ENCODE measurements at regions not wholly inside any gene's neighbourhood (a gene's known extent, or its start where the extent isn't known, plus 50 kb on each side); places are given as distances from the start of the nearest gene placed in this dataset.

GRCh38 chrX:7242613-7243012 lies 94.7 kb upstream of the PUDP start:
- H3K36me3 ChIP-seq (replicated peaks; ENCODE audit: control insufficient read depth, insufficient read depth, low read length), result no peaks in the 10 kb centered on the region
- DNase-seq, result no peak
- H3K4me3 ChIP-seq (ENCODE audit: insufficient read depth, low read depth, low read length), result no peak overlapping the region
- H3K27me3 ChIP-seq (ENCODE audit: control insufficient read depth, insufficient read depth, low read length), result no peaks in the 10 kb centered on the region

DNA sequence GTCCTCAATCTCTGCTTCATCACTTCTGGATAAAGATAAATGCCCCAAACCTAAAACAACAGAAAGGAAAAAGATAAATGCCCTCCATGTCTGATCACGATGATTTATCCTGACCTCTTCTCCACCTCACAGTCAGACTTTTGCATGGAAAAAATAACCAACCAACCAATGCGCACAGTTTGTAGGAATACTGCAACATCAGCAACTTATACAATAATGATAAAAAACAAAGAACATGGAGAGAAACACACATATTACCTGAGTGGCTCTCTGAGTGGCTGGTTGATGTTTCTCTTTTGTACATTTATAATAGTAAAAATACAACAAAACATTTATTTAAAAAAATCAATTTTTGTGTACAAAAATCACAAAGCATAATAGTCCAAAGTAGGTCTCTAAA lies 93.0 kb upstream of the PUDP start:
- no peak for DNase-seq
- Histone ChIP-seq H3K4me3 (ENCODE audit: insufficient read depth, low read depth, low read length) (no peak overlapping the region), H3K27me3 (ENCODE audit: control insufficient read depth, insufficient read depth, low read length) (no peaks in the 10 kb centered on the region), H3K36me3 (replicated peaks; ENCODE audit: control insufficient read depth, insufficient read depth, low read length) (no peaks in the 10 kb centered on the region)

- Histone ChIP-seq H3K4me3 (ENCODE audit: insufficient read depth, low read depth, low read length) (no peak overlapping the region), H3K27me3 (ENCODE audit: control insufficient read depth, insufficient read depth, low read length) (peaks cover 4% of the 10 kb centered on the region), H3K36me3 (replicated peaks; ENCODE audit: control insufficient read depth, insufficient read depth, low read length) (no peaks in the 10 kb centered on the region)
- DNase-seq, result no peak
Measured at GRCh38 chrX:7235071-7235470, 87.1 kb upstream of the PUDP start.

DNA sequence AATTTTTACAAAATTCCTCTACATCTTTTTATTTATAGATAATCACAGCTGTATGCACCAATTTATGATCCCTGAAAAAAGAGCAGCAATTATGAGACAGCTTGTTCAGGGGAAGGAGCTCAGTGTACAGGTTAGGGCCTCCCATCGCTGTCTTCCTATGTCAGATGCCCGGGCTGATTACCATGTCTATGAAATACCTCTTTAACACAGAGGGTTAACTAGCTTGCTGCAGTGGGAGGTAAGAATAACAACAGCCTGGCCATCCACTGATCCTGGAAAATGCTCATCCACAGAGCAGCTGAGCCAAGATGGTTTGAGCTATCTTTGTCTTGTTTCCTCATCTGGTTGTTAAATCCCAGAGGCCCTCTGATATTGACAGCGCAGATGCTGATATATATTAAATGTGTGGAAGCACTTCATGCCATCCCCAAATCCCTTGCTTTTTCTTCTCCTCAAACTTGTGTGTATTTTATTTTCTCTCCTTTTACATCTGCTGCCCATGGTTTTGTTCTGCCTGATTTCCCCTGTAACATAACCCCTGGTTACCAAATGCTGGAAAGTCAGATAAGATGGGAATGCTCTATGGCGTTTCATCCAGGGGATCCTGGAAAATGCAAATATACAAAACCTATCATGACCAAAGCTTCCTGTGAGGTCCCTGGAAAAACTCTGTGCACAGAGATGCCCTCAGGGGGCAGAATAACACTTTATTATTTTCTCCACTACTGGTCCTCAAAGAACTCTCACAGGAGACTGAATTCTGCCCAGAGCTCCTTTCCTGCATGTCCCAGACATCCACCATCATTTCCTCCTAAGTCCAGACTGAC lies 85.8 kb upstream of the PUDP start:
- peak; percentile 28 for DNase-seq
- H3K27me3 ChIP-seq (ENCODE audit: control insufficient read depth, insufficient read depth, low read length), result peaks cover 4% of the 10 kb centered on the region

GRCh38 chrX:7228226-7228625 lies 80.3 kb upstream of the PUDP start:
- no peak for DNase-seq
- Histone ChIP-seq H3K4me3 (ENCODE audit: insufficient read depth, low read depth, low read length) (no peak overlapping the region), H3K27me3 (ENCODE audit: control insufficient read depth, insufficient read depth, low read length) (no peaks in the 10 kb centered on the region), H3K36me3 (replicated peaks; ENCODE audit: control insufficient read depth, insufficient read depth, low read length) (no peaks in the 10 kb centered on the region)

More for the DNA sequence above, 85.8 kb upstream of the PUDP start:
- Histone ChIP-seq H3K36me3 (replicated peaks; ENCODE audit: control insufficient read depth, insufficient read depth, low read length) (no peaks in the 10 kb centered on the region), H3K4me3 (ENCODE audit: insufficient read depth, low read depth, low read length) (no peak overlapping the region)

GRCh38 chrX:7225338-7225737 lies 77.4 kb upstream of the PUDP start:
- no peak overlapping the region for H3K4me3 ChIP-seq (ENCODE audit: insufficient read depth, low read depth, low read length)
- DNase-seq, result no peak
- no peaks in the 10 kb centered on the region for H3K27me3 ChIP-seq (ENCODE audit: control insufficient read depth, insufficient read depth, low read length)
- H3K36me3 ChIP-seq (replicated peaks; ENCODE audit: control insufficient read depth, insufficient read depth, low read length), result no peaks in the 10 kb centered on the region

DNA sequence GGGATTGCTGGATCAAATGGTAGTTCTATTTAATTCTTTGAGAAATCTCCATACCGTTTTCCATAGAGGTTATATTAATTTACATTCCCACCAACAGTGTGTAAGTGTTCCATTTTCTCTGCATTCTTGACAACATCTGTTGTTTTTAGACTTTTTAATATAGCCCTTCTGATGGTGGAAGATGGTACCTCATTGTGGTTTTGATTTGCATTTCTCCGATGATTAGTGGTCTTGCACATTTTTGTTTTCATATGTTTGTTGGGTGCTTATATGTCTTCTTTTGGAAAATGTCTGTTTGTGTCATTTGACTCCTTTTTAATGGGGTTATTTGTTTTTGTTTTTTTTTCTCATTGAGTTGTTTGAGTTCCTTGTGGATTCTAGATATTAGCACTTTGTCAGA lies 75.3 kb upstream of the PUDP start:
- Histone ChIP-seq H3K4me3 (ENCODE audit: insufficient read depth, low read depth, low read length) (no peak overlapping the region), H3K36me3 (replicated peaks; ENCODE audit: control insufficient read depth, insufficient read depth, low read length) (no peaks in the 10 kb centered on the region), H3K27me3 (ENCODE audit: control insufficient read depth, insufficient read depth, low read length) (no peaks in the 10 kb centered on the region)
- DNase-seq, result no peak

- Histone ChIP-seq H3K4me3 (ENCODE audit: insufficient read depth, low read depth, low read length) (no peak overlapping the region), H3K27me3 (ENCODE audit: control insufficient read depth, insufficient read depth, low read length) (no peaks in the 10 kb centered on the region), H3K36me3 (replicated peaks; ENCODE audit: control insufficient read depth, insufficient read depth, low read length) (no peaks in the 10 kb centered on the region)
- DNase-seq, result no peak
Measured at GRCh38 chrX:7220121-7220520, 72.2 kb upstream of the PUDP start.

- no peak for DNase-seq
- Histone ChIP-seq H3K27me3 (ENCODE audit: control insufficient read depth, insufficient read depth, low read length) (no peaks in the 10 kb centered on the region), H3K36me3 (replicated peaks; ENCODE audit: control insufficient read depth, insufficient read depth, low read length) (no peaks in the 10 kb centered on the region), H3K4me3 (ENCODE audit: insufficient read depth, low read depth, low read length) (no peak overlapping the region)
Measured at GRCh38 chrX:7219153-7219705, 71.3 kb upstream of the PUDP start.

- DNase-seq, result no peak
- Histone ChIP-seq H3K4me3 (ENCODE audit: insufficient read depth, low read depth, low read length) (no peak overlapping the region), H3K36me3 (replicated peaks; ENCODE audit: control insufficient read depth, insufficient read depth, low read length) (no peaks in the 10 kb centered on the region), H3K27me3 (ENCODE audit: control insufficient read depth, insufficient read depth, low read length) (no peaks in the 10 kb centered on the region)
Measured at GRCh38 chrX:7218321-7219152, 70.6 kb upstream of the PUDP start.

- no peaks in the 10 kb centered on the region for H3K27me3 ChIP-seq (ENCODE audit: control insufficient read depth, insufficient read depth, low read length)
- H3K36me3 ChIP-seq (replicated peaks; ENCODE audit: control insufficient read depth, insufficient read depth, low read length), result no peaks in the 10 kb centered on the region
- no peak overlapping the region for H3K4me3 ChIP-seq (ENCODE audit: insufficient read depth, low read depth, low read length)
- no peak for DNase-seq
Measured at GRCh38 chrX:7216981-7217587, 69.1 kb upstream of the PUDP start.

GRCh38 chrX:7215842-7216241 lies 67.9 kb upstream of the PUDP start:
- no peak for DNase-seq
- no peaks in the 10 kb centered on the region for H3K27me3 ChIP-seq (ENCODE audit: control insufficient read depth, insufficient read depth, low read length)
- H3K4me3 ChIP-seq (ENCODE audit: insufficient read depth, low read depth, low read length), result no peak overlapping the region
- H3K36me3 ChIP-seq (replicated peaks; ENCODE audit: control insufficient read depth, insufficient read depth, low read length), result no peaks in the 10 kb centered on the region

DNA sequence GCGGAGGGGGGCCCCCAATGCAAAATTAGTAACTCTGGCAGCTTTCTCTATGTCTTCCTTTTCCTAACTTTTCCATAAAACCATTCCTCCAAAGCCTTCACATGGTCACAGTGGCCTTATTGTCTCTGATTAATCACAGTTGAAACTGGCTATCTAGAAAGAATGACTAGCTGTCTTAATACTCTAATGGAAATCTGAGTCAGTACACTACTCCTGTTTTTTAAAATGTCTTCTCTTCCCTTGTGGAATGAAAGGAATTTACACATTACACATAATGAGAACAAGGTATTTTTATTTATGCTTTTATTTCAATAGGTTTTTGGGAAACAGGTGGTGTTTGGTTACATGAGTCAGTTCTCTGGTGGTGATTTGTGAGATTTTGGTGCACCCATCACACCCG lies 66.3 kb upstream of the PUDP start:
- DNase-seq, result no peak
- no peaks in the 10 kb centered on the region for H3K27me3 ChIP-seq (ENCODE audit: control insufficient read depth, insufficient read depth, low read length)
- no peaks in the 10 kb centered on the region for H3K36me3 ChIP-seq (replicated peaks; ENCODE audit: control insufficient read depth, insufficient read depth, low read length)
- H3K4me3 ChIP-seq (ENCODE audit: insufficient read depth, low read depth, low read length), result no peak overlapping the region

GRCh38 chrX:7205037-7205577 lies 57.2 kb upstream of the PUDP start:
- H3K36me3 ChIP-seq (replicated peaks; ENCODE audit: control insufficient read depth, insufficient read depth, low read length), result no peaks in the 10 kb centered on the region
- H3K27me3 ChIP-seq (ENCODE audit: control insufficient read depth, insufficient read depth, low read length), result no peaks in the 10 kb centered on the region; the same call in 1 of the 2 replicates
- DNase-seq, result no peak
- no peak overlapping the region for H3K4me3 ChIP-seq (ENCODE audit: insufficient read depth, low read depth, low read length)
